ENCODE measurements at regions not wholly inside any gene's neighbourhood (a gene's known extent, or its start where the extent isn't known, plus 50 kb on each side); places are given as distances from the start of the nearest gene placed in this dataset.

GRCh38 chr2:67313536-67313935 is 83.6 kb upstream of the ETAA1 start:
- H3K9me3 ChIP-seq = no peaks in the 10 kb centered on the region
- WGBS = 38% methylated on average over 1 of the region's 1 CpG
- intact Hi-C loops (cut with DNase I) = no loop called here
- TF ChIP-seq EP300 (IDR thresholded peaks at IDR 0.05) (no peak), POLR2A (IDR thresholded peaks at IDR 0.05; ENCODE audit: low read depth) (no peak), POLR2AphosphoS5 (IDR thresholded peaks at IDR 0.05) (no peak), CTCF (IDR thresholded peaks at IDR 0.05) (no peak)
- no peak for DNase-seq (ENCODE audit: extremely low spot score)
- H3K27ac ChIP-seq (replicated peaks in 1 of 4) = no peak overlapping the region
- H3K36me3 ChIP-seq = no peaks in the 10 kb centered on the region
- no peak overlapping the region for H3K4me3 ChIP-seq
- H3K4me1 ChIP-seq = peaks cover 0 to 43% (median 17%) of the 10 kb centered on the region in 4 donors
- no peaks in the 10 kb centered on the region for H3K27me3 ChIP-seq

- intact Hi-C loops (cut with DNase I) = no loop called here
- no peaks in the 10 kb centered on the region for H3K9me3 ChIP-seq
- no peaks in the 10 kb centered on the region for H3K36me3 ChIP-seq
- TF ChIP-seq POLR2AphosphoS5 (IDR thresholded peaks at IDR 0.05) = no peak
- TF ChIP-seq POLR2A (IDR thresholded peaks at IDR 0.05; ENCODE audit: low read depth) = no peak
- no peak for TF ChIP-seq EP300 (IDR thresholded peaks at IDR 0.05)
- no peak for TF ChIP-seq CTCF (IDR thresholded peaks at IDR 0.05)
- WGBS = 100% methylated on average over 1 of the region's 1 CpG
- peaks cover 9 to 58% (median 33%) of the 10 kb centered on the region in 4 donors for H3K4me1 ChIP-seq
- peak overlapping the region in 1 of 4 donors; percentile 59 for H3K27ac ChIP-seq (replicated peaks in 1 of 4)
- DNase-seq (ENCODE audit: extremely low spot score) = no peak
- no peaks in the 10 kb centered on the region for H3K27me3 ChIP-seq
- no peak overlapping the region for H3K4me3 ChIP-seq
These were observed 79.1 kb upstream of the ETAA1 start for GRCh38 chr2:67318031-67318430.

- 78% methylated on average over 3 of the region's 3 CpGs for WGBS
- no peak for TF ChIP-seq POLR2AphosphoS5 (IDR thresholded peaks at IDR 0.05)
- no peak for TF ChIP-seq EP300 (IDR thresholded peaks at IDR 0.05)
- no peak for TF ChIP-seq POLR2A (IDR thresholded peaks at IDR 0.05; ENCODE audit: low read depth)
- Histone ChIP-seq H3K4me1 (peaks cover 9 to 58% (median 36%) of the 10 kb centered on the region in 4 donors), H3K9me3 (no peaks in the 10 kb centered on the region), H3K4me3 (no peak overlapping the region), H3K27ac (replicated peaks in 1 of 4) (peak overlapping the region in 1 of 4 donors; percentile 9), H3K27me3 (no peaks in the 10 kb centered on the region), H3K36me3 (no peaks in the 10 kb centered on the region)
- DNase-seq (ENCODE audit: extremely low spot score) = no peak
- intact Hi-C loops (cut with DNase I) = no loop called here
These were observed 78.6 kb upstream of the ETAA1 start for GRCh38 chr2:67318563-67318962.

GRCh38 chr2:67318993-67319481 is 78.1 kb upstream of the ETAA1 start:
- TF ChIP-seq POLR2AphosphoS5 (IDR thresholded peaks at IDR 0.05) = no peak
- TF ChIP-seq POLR2A (IDR thresholded peaks at IDR 0.05; ENCODE audit: low read depth) = no peak
- TF ChIP-seq EP300 (IDR thresholded peaks at IDR 0.05) = no peak
- no peak for TF ChIP-seq CTCF (IDR thresholded peaks at IDR 0.05)

GRCh38 chr2:67320861-67321587 is 76.1 kb upstream of the ETAA1 start:
- Histone ChIP-seq H3K27me3 (no peaks in the 10 kb centered on the region), H3K4me1 (peaks cover 9 to 51% (median 36%) of the 10 kb centered on the region in 4 donors), H3K36me3 (no peaks in the 10 kb centered on the region), H3K27ac (replicated peaks in 1 of 4) (peak overlapping the region in 3 of 4 donors; percentile 5 to 53 (median 5)), H3K4me3 (no peak overlapping the region), H3K9me3 (no peaks in the 10 kb centered on the region)
- no peak for DNase-seq (ENCODE audit: extremely low spot score)
- intact Hi-C loops (cut with DNase I) = loop anchor here (10.0 kb wide), 2 partner anchors 524 to 746 kb away; no protein-coding TSS in a partner anchor
- TF ChIP-seq POLR2A (IDR thresholded peaks at IDR 0.05; ENCODE audit: low read depth) (no peak), POLR2AphosphoS5 (IDR thresholded peaks at IDR 0.05) (no peak), EP300 (IDR thresholded peaks at IDR 0.05) (no peak), CTCF (IDR thresholded peaks at IDR 0.05) (no peak)
- 33% methylated on average over 3 of the region's 3 CpGs for WGBS

More at GRCh38 chr2:67318993-67319481, 78.1 kb upstream of the ETAA1 start:
- intact Hi-C loops (cut with DNase I) = no loop called here
- Histone ChIP-seq H3K9me3 (no peaks in the 10 kb centered on the region), H3K36me3 (no peaks in the 10 kb centered on the region), H3K27ac (replicated peaks in 1 of 4) (peak overlapping the region in 1 of 4 donors; percentile 9), H3K4me3 (no peak overlapping the region), H3K4me1 (peaks cover 9 to 53% (median 36%) of the 10 kb centered on the region in 4 donors), H3K27me3 (no peaks in the 10 kb centered on the region)
- WGBS = 72% methylated on average over 6 of the region's 6 CpGs
- DNase-seq (ENCODE audit: extremely low spot score) = no peak

Measured in esophagus muscularis mucosa (tissue), 4 donors.